Prostate gland (tissue), 2 donors: ENCODE measurements at regions not wholly inside any gene's neighbourhood (a gene's known extent, or its start where the extent isn't known, plus 50 kb on each side); places are given as distances from the start of the nearest gene placed in this dataset.
"Not testable (repeated sequence)": the region's sequence is repeated elsewhere in the genome, so short reads cannot be mapped to it uniquely, and the experiment has no call there.

Source experiments
- DNase-seq: peaks from one replicate; pipeline ENCODE4 v3.0.0-alpha.2; 2019; ENCODE audit warnings: low spot score
- H3K27ac ChIP-seq, 2 donors: fragments of 200-600 bp; sonication (generic); 2 replicates each; pipeline ENCODE4 v1.5.1; 2017 to 2019
- H3K27me3 ChIP-seq: fragments of 200-600 bp; sonication (generic); replicated peaks from 2 replicates; pipeline ENCODE4 v1.5.1; 2019; ENCODE audit not compliant: insufficient read depth
- H3K36me3 ChIP-seq, 2 donors: fragments of 200-600 bp; sonication (generic); 1 replicate in 1 of 2; 2 replicates in 1 of 2; pipeline versions ENCODE4 v1.5.1 to v1.8.1; 2017 to 2019
- H3K4me1 ChIP-seq: fragments of 200-600 bp; sonication (generic); replicated peaks from 2 replicates; pipeline ENCODE4 v1.5.1; 2019
- H3K4me3 ChIP-seq, 2 donors: fragments of 200-600 bp; sonication (generic); 2 replicates each; pipeline ENCODE4 v1.5.1; 2017 to 2019
- H3K9me3 ChIP-seq: fragments of 200-600 bp; sonication (generic); 2 replicates; pipeline ENCODE4 v1.5.1; 2017
- CTCF ChIP-seq, 4 experiments: fragments of 200-600 bp in 2 of 4; fragments of 450-650 bp in 2 of 4; sonication (generic) in 2 of 4; IDR thresholded peaks; 1 replicate in 3 of 4; 2 replicates in 1 of 4; pipeline ENCODE4 v1.5.1; 2016 to 2019; ENCODE audit warnings: antibody characterized with exemption in 4 of 4, mild to moderate bottlenecking in 2 of 4, moderate library complexity in 2 of 4
- POLR2A ChIP-seq: fragments of 450-650 bp; IDR thresholded peaks from one replicate; pipeline ENCODE4 v1.6.1; 2016; ENCODE audit warnings: antibody characterized with exemption, mild to moderate bottlenecking
- POLR2AphosphoS5 ChIP-seq: sonication (generic); formaldehyde crosslinking; IDR thresholded peaks from one replicate; pipeline ENCODE4 v1.6.1; 2017; ENCODE audit warnings: antibody characterized with exemption
- WGBS: methylation state at CpG from one replicate; pipeline ENCODE4 v1.1.5; 2018; 5-methylcytosine and 5-hydroxymethylcytosine counted together
- intact Hi-C: fragments of 100-400 bp; cut with DNase I; formaldehyde crosslinking; loops from one replicate; pipeline ENCODE4 v1.14.2; 2022

- no peak for TF ChIP-seq POLR2AphosphoS5
- no peak for TF ChIP-seq CTCF (IDR thresholded peaks at IDR 0.05)
- no peak for TF ChIP-seq POLR2A
- 54% methylated on average over 4 of the region's 4 CpGs for WGBS
- no peaks in the 10 kb centered on the region for H3K4me1 ChIP-seq
Measured at GRCh38 chr6:8934318-8934717, 499.0 kb upstream of the SLC35B3 start.

GRCh38 chr6:8930009-8930408 lies 494.7 kb upstream of the SLC35B3 start:
- intact Hi-C loops: no loop called here
- WGBS: 95% methylated on average over 3 of the region's 3 CpGs
- no peak for DNase-seq
- Histone ChIP-seq H3K4me3 (no peak overlapping the region), H3K27me3 (no peaks in the 10 kb centered on the region), H3K4me1 (no peaks in the 10 kb centered on the region), H3K36me3 (no peaks in the 10 kb centered on the region), H3K27ac (no peak overlapping the region), H3K9me3 (no peaks in the 10 kb centered on the region)
- TF ChIP-seq POLR2AphosphoS5: no peak
- TF ChIP-seq POLR2A: no peak
- no peak for TF ChIP-seq CTCF (IDR thresholded peaks at IDR 0.05)

More at GRCh38 chr6:8934318-8934717, 499.0 kb upstream of the SLC35B3 start:
- Histone ChIP-seq H3K4me3 (no peak overlapping the region), H3K27ac (no peak overlapping the region), H3K9me3 (no peaks in the 10 kb centered on the region), H3K27me3 (no peaks in the 10 kb centered on the region), H3K36me3 (no peaks in the 10 kb centered on the region)
- intact Hi-C loops: no loop called here
- no peak for DNase-seq

- WGBS: 91% methylated on average over 1 of the region's 1 CpG
- H3K27ac ChIP-seq, H3K27me3 ChIP-seq, DNase-seq, H3K4me3 ChIP-seq, H3K4me1 ChIP-seq, intact Hi-C loops, H3K9me3 ChIP-seq, H3K36me3 ChIP-seq: not testable (repeated sequence)
Measured at GRCh38 chr6:8920244-8920643, 484.9 kb upstream of the SLC35B3 start.

- Histone ChIP-seq H3K27ac (no peak overlapping the region), H3K4me1 (no peaks in the 10 kb centered on the region), H3K9me3 (no peaks in the 10 kb centered on the region), H3K4me3 (no peak overlapping the region), H3K36me3 (no peaks in the 10 kb centered on the region), H3K27me3 (no peaks in the 10 kb centered on the region)
- no peak for DNase-seq
- 86% methylated on average over 2 of the region's 2 CpGs for WGBS
- TF ChIP-seq CTCF (IDR thresholded peaks at IDR 0.05) (no peak), POLR2A (no peak), POLR2AphosphoS5 (no peak)
- intact Hi-C loops: no loop called here
Measured at GRCh38 chr6:8918196-8918595, 482.9 kb upstream of the SLC35B3 start.

GRCh38 chr6:8914700-8915099 lies 479.4 kb upstream of the SLC35B3 start:
- Histone ChIP-seq H3K9me3 (no peaks in the 10 kb centered on the region), H3K27me3 (no peaks in the 10 kb centered on the region), H3K4me3 (no peak overlapping the region), H3K27ac (no peak overlapping the region), H3K4me1 (no peaks in the 10 kb centered on the region), H3K36me3 (no peaks in the 10 kb centered on the region)
- no peak for DNase-seq
- intact Hi-C loops: no loop called here
- TF ChIP-seq POLR2AphosphoS5 (no peak), POLR2A (no peak), CTCF (IDR thresholded peaks at IDR 0.05) (no peak)
- 70% methylated on average over 9 of the region's 9 CpGs for WGBS
